ENCODE measurements at regions not wholly inside any gene's neighbourhood (a gene's known extent, or its start where the extent isn't known, plus 50 kb on each side); places are given as distances from the start of the nearest gene placed in this dataset.
"Not testable (repeated sequence)": the region's sequence is repeated elsewhere in the genome, so short reads cannot be mapped to it uniquely, and the experiment has no call there.

DNA sequence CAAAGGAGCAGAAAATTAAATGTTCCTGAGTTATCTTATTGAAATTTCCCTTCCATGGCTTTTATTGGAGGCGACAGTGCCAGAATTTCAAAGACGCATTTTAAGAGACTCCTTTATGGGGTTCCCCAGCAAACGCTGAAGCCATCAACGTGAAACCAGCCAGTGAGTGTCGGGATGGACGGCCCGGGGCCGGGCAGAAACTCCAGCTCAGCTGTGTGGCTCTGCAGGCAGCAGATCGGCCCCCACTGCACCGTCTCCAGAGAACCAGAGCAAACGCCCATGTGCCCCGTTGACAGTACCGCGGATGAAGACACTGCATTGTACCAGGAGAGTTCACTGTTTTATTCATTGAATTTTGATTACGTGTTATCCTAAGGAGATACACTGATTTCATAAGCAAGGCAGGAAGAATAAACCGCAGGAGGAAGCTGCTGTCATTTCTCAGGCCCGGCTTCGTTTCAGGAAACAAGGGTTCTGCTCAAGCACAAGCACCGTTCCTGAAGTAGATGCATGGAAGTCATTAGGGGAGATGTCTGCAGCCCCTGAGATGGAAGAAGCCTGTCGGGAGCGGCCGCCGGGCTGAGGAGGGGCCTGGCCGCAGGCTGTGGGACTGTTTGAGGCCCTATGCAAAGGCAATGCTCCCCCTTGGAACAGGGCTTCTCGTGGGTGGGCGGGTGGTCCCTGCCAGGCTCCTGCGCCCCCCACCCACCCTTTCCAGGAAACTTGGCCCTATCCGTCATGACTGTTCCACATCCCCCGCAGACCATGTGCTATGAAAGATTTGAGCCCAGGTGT, 639.7 kb downstream of the TBC1D22A start:
- Histone ChIP-seq H3K4me3 (no peak overlapping the region), H3K36me3 (no peaks in the 10 kb centered on the region), H3K4me1 (no peaks in the 10 kb centered on the region), H3K27me3 (replicated peaks in 1 of 7) (peaks cover 0 to 19% (median 0%) of the 10 kb centered on the region in 7 donors), H3K9me3 (no peaks in the 10 kb centered on the region), H3K27ac (no peak overlapping the region)
- no peak for DNase-seq
- intact Hi-C loops (cut with DNase I; ENCODE audit: low total_unique reads), result no loop called here
- TF ChIP-seq POLR2AphosphoS5 (IDR thresholded peaks at IDR 0.05), result no peak
- TF ChIP-seq POLR2A (IDR thresholded peaks at IDR 0.05), result no peak
- TF ChIP-seq, protein P1, sequence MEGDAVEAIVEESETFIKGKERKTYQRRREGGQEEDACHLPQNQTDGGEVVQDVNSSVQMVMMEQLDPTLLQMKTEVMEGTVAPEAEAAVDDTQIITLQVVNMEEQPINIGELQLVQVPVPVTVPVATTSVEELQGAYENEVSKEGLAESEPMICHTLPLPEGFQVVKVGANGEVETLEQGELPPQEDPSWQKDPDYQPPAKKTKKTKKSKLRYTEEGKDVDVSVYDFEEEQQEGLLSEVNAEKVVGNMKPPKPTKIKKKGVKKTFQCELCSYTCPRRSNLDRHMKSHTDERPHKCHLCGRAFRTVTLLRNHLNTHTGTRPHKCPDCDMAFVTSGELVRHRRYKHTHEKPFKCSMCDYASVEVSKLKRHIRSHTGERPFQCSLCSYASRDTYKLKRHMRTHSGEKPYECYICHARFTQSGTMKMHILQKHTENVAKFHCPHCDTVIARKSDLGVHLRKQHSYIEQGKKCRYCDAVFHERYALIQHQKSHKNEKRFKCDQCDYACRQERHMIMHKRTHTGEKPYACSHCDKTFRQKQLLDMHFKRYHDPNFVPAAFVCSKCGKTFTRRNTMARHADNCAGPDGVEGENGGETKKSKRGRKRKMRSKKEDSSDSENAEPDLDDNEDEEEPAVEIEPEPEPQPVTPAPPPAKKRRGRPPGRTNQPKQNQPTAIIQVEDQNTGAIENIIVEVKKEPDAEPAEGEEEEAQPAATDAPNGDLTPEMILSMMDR (IDR thresholded peaks at IDR 0.05 in 8 of 11, conservative IDR thresholded peaks at IDR 0.05 in 3 of 11), result no peak
- WGBS, 5 donors, result 46 to 75% (median 63%) methylated on average over 27 to 29 of the region's 29 CpGs

- H3K27ac ChIP-seq, result no peak overlapping the region
- TF ChIP-seq POLR2AphosphoS5 (IDR thresholded peaks at IDR 0.05), result no peak
- TF ChIP-seq, protein P1 (IDR thresholded peaks at IDR 0.05 in 8 of 11, conservative IDR thresholded peaks at IDR 0.05 in 3 of 11), result no peak
- no peak for TF ChIP-seq POLR2A (IDR thresholded peaks at IDR 0.05)
- no peaks in the 10 kb centered on the region for H3K9me3 ChIP-seq
- no peak overlapping the region for H3K4me3 ChIP-seq
- DNase-seq, result peak; percentile 33
- H3K27me3 ChIP-seq (replicated peaks in 1 of 7), result peaks cover 0 to 19% (median 0%) of the 10 kb centered on the region in 7 donors
- H3K4me1 ChIP-seq, result no peaks in the 10 kb centered on the region
- no peaks in the 10 kb centered on the region for H3K36me3 ChIP-seq
- WGBS, 5 donors, result 84 to 91% (median 86%) methylated on average over 8 to 12 of the region's 12 CpGs
- intact Hi-C loops (cut with DNase I; ENCODE audit: low total_unique reads), result no loop called here
Measured at GRCh38 chr22:47401592-47401898, 639.1 kb downstream of the TBC1D22A start.

GRCh38 chr22:47400701-47401591, 638.5 kb downstream of the TBC1D22A start:
- TF ChIP-seq POLR2A (IDR thresholded peaks at IDR 0.05) (no peak), POLR2AphosphoS5 (IDR thresholded peaks at IDR 0.05) (no peak)
- TF ChIP-seq, protein P1 (IDR thresholded peaks at IDR 0.05 in 8 of 11, conservative IDR thresholded peaks at IDR 0.05 in 3 of 11), result no peak
- Histone ChIP-seq H3K27me3 (replicated peaks in 1 of 7) (peaks cover 0 to 19% (median 0%) of the 10 kb centered on the region in 7 donors), H3K9me3 (no peaks in the 10 kb centered on the region), H3K4me1 (no peaks in the 10 kb centered on the region), H3K4me3 (no peak overlapping the region), H3K27ac (no peak overlapping the region), H3K36me3 (no peaks in the 10 kb centered on the region)
- WGBS, 5 donors, result 73 to 89% (median 81%) methylated on average over 27 to 28 of the region's 28 CpGs
- intact Hi-C loops (cut with DNase I; ENCODE audit: low total_unique reads), result no loop called here
- DNase-seq, result peak; percentile 55

GRCh38 chr22:47400131-47400530, 637.7 kb downstream of the TBC1D22A start:
- H3K27ac ChIP-seq; H3K4me1 ChIP-seq; H3K36me3 ChIP-seq; H3K4me3 ChIP-seq; intact Hi-C loops (cut with DNase I; ENCODE audit: low total_unique reads); H3K9me3 ChIP-seq: not testable (repeated sequence)
- peak; percentile 34 for DNase-seq
- WGBS, 5 donors, result 70 to 95% (median 85%) methylated on average over 4 to 9 of the region's 10 CpGs
- H3K27me3 ChIP-seq (replicated peaks in 1 of 7), result peaks cover 0 to 19% (median 0%) of the 10 kb centered on the region in 7 donors

Measured in spleen (tissue), 11 donors.